ENCODE measurements at regions not wholly inside any gene's neighbourhood (a gene's known extent, or its start where the extent isn't known, plus 50 kb on each side); places are given as distances from the start of the nearest gene placed in this dataset.

- no peak for DNase-seq (ENCODE audit: low read depth)
- no peak for TF ChIP-seq CTCF (IDR thresholded peaks at IDR 0.05; ENCODE audit: control insufficient read depth, insufficient read depth, low read depth, low read length, missing control alignments)
- H3K4me3 ChIP-seq (ENCODE audit: control insufficient read depth, low read depth, low read length): no peak overlapping the region
Measured at GRCh38 chr11:45517171-45517770, 148.2 kb downstream of the CHST1 start.

- no peak for DNase-seq (ENCODE audit: low read depth)
- H3K4me3 ChIP-seq (ENCODE audit: control insufficient read depth, low read depth, low read length): no peak overlapping the region
- no peak for TF ChIP-seq CTCF (IDR thresholded peaks at IDR 0.05; ENCODE audit: control insufficient read depth, insufficient read depth, low read depth, low read length, missing control alignments)
Measured at GRCh38 chr11:45513821-45514340, 151.5 kb downstream of the CHST1 start.

GRCh38 chr11:45512471-45513148 lies 152.8 kb downstream of the CHST1 start:
- TF ChIP-seq CTCF (IDR thresholded peaks at IDR 0.05; ENCODE audit: control insufficient read depth, insufficient read depth, low read depth, low read length, missing control alignments): no peak
- DNase-seq (ENCODE audit: low read depth): no peak
- H3K4me3 ChIP-seq (ENCODE audit: control insufficient read depth, low read depth, low read length): no peak overlapping the region

GRCh38 chr11:45511566-45511965 lies 153.9 kb downstream of the CHST1 start:
- no peak overlapping the region for H3K4me3 ChIP-seq (ENCODE audit: control insufficient read depth, low read depth, low read length)
- no peak for DNase-seq (ENCODE audit: low read depth)
- no peak for TF ChIP-seq CTCF (IDR thresholded peaks at IDR 0.05; ENCODE audit: control insufficient read depth, insufficient read depth, low read depth, low read length, missing control alignments)

- H3K4me3 ChIP-seq (ENCODE audit: control insufficient read depth, low read depth, low read length): no peak overlapping the region
- DNase-seq (ENCODE audit: low read depth): no peak
- no peak for TF ChIP-seq CTCF (IDR thresholded peaks at IDR 0.05; ENCODE audit: control insufficient read depth, insufficient read depth, low read depth, low read length, missing control alignments)
Measured at GRCh38 chr11:45507916-45508315, 157.5 kb downstream of the CHST1 start.

GRCh38 chr11:45503311-45503710 lies 162.1 kb downstream of the CHST1 start:
- no peak for TF ChIP-seq CTCF (IDR thresholded peaks at IDR 0.05; ENCODE audit: control insufficient read depth, insufficient read depth, low read depth, low read length, missing control alignments)
- no peak for DNase-seq (ENCODE audit: low read depth)
- no peak overlapping the region for H3K4me3 ChIP-seq (ENCODE audit: control insufficient read depth, low read depth, low read length)

All from AG09309 (cell line).